ENCODE measurements at regions not wholly inside any gene's neighbourhood (a gene's known extent, or its start where the extent isn't known, plus 50 kb on each side); places are given as distances from the start of the nearest gene placed in this dataset.
"Not testable (repeated sequence)": the region's sequence is repeated elsewhere in the genome, so short reads cannot be mapped to it uniquely, and the experiment has no call there.

DNA sequence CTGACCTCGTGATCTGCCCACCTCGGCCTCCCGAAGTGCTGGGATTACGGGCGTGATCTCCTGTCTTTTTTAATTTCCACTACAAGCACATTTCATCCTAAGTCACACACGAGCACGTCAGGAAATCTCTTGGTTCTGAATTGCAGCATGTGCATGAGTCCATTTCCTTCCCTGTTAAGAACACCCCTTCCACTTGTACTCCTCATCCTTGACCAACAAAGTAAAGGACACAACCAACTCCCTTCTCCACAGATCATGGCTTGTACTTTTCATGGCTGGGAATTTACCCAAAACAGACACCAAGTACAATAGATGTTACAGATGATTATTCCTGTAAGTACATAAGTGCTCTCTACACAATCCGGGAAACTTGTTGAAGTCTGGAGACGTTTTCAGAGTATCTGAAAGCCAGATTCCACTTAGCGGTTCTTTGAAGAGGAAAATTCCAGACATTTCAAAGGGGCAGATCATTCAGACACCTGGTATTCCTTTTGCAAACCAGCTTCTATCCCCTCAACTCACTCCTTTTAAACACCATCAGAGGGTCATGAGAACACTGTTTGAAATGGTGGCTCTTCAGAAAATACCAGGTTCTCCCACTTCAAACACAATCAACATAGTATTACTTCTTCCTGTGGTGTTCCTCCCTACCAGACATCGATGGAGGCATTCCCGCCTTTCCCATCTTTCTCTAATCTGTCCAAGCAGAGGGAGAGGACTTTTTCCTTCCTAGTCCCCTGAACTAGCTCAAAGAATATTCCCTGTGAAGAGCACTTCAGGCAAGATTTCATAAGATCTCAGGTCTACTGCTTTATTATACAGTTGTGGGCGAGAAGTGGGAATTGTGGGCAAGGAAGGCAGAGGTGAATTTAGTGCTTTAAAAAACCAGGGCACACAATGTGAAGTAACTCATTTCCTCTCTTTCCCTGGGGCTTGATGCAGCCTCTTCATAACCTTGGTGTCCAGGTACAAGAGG is 80.1 kb upstream of the TSC22D2 start:
- no peak for DNase-seq

DNA sequence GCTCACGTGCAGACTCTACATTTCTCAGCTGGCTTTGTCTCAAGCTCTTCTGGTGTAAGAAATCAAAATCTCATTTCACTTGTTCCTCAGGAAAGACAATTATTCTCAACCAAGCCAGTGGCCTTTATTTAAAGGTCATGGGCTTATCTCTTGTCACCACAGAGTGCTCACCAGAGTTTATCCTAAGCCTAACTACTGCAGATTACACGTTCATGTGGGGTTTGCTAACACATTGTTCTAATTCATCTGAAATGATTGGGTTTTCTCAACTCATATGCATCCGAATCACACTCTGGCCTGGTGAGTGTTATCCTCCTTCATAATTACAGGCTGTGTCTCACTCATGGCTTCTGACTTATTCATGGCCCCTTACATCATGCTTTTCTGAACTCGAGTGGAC is 83.3 kb upstream of the TSC22D2 start:
- DNase-seq, result no peak

DNA sequence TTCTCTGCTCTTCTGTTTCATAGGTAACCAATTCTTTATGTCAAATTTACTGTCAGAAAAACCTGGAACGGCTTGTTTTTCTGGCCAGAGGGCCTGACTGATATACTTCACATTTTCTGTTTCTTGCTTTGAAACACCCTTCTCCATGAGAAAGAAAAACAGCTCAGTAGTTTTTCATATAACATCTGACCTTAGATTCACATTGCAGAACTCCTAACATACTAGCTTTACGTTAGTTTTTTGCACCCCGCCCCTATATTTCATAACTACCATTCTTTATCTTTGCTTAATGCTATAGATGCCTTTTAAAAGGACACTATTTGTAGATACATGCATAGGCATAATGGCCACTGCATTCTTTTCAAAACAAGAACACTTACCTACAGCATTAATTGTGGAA is 83.9 kb upstream of the TSC22D2 start:
- no peak for DNase-seq

DNA sequence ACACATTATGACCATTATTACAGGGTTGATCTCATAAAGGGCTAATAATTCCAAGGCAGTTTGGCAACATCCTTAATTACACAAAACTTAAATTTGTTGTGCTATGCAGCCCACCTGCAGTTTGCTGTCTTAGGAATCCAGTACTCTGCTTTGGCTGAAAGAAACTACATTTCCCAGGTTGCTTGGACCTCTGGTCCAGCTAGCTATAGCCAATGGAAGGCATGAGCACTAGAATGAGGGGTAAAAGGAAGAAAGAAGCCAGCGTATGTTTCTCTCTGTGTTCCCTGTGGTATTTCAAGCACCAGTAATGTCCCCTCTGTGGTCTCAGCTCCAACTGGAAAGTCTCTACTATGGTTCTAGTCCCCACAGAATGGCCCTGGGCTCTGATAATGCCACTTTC is 84.3 kb upstream of the TSC22D2 start:
- no peak for DNase-seq

DNA sequence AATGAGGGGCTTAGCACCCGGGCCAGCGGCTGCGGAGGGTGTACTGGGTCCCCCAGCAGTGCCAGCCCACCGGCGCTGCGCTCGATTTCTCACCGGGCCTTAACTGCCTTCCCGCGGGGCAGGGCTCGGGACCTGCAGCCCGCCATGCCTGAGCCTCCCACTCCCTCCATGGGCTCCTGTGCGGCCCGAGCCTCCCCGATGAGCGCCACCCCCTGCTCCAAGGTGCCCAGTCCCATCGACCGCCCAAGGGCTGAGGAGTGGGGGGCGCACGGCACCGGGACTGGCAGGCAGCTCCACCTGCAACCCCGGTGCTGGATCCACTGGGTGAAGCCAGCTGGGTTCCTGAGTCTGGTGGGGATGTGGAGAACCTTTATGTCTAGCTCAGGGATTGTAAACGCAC is 85.0 kb upstream of the TSC22D2 start:
- DNase-seq, result not testable (repeated sequence)

DNA sequence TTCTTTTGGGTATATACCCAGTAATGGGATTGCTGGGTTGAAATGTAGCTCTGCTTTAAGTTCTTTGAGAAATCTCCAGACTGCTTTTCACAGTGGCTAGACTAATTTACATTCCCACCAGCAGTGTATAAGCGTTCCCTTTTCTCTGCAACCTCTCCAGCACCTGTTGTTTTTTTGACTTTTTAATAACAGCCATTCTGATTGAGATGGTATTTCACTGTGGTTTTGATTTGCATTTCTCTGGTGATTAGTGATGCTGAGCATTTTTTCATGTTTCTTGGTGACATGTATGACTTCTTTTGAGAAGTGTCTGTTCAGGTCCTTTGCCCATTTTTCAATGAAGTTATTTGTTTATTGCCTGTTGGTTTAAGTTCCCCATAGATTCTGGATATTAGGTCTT is 87.1 kb upstream of the TSC22D2 start:
- not testable (repeated sequence) for DNase-seq

DNA sequence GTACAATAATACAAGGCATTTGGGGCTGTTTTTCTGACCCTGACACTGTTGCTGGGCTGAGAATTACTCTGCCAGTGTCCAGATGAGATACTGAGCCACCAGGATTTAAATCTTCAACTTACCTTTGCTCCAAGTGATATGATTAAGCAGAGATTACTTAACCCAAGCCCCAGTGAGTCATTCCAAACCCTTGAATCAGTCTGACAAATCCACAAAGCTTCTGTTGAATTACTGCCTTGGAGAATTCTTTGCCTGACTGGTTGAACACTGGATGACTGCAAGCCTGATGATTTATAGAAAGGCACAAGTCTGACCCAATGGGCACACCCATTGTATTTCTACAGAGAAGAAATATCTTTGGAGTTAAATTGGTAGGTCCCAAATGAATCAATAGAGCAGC is 88.2 kb upstream of the TSC22D2 start:
- no peak for DNase-seq

DNA sequence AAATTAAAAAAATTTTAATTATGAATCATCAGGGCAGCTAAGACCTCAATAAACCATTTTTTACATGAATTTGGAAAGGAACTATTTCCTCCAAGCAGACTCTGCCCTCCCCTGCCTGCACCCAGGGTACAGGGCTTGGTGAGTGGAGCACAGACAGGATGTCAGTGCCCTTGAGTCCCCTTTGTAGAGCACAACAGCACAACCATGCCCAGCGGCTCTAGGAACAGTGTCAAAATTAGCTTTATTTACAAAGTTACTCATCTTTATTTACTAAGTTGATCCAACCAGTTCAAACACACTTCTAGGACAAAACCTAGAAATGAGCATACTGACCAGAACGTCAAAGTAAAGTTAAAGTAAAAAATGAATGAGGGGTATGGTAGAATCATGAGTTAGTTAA is 90.6 kb upstream of the TSC22D2 start:
- no peak for DNase-seq

DNA sequence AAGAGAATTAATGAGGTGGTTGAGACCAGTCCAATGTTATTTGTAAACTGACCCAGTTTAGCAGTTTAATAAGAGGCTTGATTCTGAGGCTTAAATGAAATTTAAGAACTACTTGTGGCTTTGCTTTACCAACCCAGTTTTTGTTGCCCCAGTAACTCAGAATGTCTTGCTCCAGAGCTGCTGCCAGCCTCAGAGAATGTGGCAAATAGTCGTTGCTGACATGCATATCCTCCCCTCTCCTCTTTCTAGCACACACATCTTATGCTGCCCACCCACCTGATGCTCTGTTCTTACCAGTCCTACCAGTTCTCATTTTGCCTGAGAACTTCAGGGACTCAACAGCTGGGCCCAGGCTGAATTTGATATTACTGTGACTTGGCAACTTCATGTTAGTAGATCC is 92.4 kb upstream of the TSC22D2 start:
- no peak for DNase-seq

DNA sequence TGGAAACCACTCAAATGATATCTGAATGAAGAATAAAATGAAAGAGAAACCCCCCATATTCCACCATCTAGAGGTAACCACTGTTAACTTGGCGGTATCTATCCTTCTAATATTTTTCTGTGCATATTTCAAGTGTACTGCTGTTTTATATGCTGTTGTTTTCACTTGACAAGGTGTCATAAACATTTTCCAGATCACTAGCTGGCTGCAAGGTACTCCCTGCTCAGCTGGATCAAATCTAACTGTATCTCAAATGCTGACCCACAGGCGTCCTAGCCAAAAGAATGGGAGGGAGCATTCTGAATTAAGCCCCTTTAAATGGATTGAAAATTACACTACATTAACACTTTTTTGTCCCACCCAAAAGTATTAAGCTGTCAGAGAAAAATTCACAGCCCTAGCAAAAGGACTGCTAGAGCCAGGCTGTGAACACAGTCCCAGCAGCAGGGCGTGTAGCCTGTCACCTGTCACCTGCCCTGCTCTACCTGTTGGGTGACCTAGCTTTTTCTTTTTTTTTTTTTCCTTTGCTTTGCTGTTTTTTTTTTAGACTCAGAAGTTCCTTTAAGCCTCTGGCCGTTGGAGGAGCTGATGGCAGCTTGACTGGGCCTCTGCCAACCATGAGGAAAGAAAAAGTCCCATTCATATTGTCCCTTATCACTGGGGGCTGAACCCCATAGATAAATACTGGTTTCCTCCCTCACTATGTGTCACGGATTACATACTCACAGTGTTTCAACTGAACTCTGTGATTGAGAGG is 93.7 kb upstream of the TSC22D2 start:
- DNase-seq, result no peak

DNA sequence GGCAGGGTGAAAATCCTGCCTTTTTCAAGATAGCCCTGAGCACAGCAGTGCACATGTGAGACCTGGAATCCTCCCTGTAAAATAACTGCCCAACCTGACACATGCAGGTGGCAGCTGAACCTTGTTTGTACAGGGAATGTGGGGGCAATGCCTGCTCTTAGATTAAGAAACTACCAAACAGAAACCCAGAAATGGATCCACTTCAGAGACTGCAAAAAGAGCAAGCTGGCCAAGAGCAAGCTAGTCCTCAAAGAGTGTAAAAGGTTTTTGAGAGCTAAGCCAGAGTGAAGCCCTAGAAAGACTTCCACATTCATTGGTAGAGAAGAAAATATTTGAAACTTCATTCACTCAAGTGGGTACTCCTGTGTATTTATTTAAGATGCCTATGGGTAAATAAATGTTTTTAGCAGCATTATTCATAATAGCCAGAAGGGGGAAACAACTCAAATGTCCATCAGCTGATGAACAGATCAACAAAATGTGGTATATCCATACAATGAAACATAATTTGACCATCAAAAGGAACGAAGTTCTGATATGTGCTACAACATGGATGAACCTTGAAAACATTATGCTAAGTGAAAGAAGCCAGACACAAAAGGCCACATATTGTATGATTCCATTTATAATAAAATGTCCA is 96.0 kb upstream of the TSC22D2 start:
- DNase-seq, result no peak

DNA sequence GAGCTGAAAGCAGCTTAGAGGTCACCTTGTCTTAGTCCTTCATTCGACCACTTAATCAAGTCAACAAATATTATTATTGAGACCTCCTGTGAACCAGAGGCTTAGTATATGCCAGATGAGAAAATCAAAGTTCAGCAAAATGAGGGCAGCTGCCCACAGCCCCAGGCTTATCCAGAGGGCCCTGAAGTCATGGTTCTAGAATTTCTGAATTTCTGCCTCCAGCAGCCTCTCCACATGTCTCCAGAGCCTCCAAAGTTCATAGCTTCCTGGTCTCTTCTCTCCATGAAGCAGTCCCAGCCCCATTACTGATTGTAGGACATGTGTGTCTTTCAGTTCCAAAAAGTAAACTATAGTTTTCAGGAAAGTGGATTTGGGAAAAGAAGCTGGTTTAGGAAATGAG is 96.9 kb upstream of the TSC22D2 start:
- DNase-seq, result no peak

DNA sequence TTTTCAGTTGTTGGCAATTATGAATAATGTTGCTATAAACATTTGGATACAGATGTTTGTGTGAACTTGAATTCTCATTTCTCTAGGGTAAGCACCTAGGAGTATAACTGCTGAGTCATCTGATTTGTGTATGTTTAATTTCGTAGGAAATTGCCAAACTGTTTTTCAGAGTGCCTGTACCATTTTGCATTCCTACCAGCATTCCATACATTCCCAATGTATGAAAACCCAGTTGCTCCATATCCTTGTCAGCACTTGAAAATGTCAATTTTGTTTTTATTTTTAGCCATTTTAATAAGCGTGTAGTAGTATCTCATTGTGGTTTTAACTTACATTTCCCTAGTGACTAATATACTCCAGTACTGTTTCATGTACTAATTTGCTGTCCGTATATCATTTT is 98.5 kb upstream of the TSC22D2 start:
- DNase-seq, result no peak

DNA sequence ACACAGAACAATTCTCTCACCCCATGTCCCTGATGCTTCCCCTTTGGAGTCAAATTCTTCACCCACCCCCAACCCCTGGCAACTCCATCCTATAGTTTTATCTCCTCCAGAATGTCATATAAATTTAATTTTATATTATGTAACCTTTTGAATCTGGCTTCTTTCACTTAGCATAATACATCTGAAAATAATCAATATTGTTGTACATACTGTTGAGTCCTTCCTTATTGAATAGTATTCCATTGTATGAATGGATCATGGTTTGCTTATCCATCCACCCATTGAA is 98.9 kb upstream of the TSC22D2 start:
- no peak for DNase-seq

DNA sequence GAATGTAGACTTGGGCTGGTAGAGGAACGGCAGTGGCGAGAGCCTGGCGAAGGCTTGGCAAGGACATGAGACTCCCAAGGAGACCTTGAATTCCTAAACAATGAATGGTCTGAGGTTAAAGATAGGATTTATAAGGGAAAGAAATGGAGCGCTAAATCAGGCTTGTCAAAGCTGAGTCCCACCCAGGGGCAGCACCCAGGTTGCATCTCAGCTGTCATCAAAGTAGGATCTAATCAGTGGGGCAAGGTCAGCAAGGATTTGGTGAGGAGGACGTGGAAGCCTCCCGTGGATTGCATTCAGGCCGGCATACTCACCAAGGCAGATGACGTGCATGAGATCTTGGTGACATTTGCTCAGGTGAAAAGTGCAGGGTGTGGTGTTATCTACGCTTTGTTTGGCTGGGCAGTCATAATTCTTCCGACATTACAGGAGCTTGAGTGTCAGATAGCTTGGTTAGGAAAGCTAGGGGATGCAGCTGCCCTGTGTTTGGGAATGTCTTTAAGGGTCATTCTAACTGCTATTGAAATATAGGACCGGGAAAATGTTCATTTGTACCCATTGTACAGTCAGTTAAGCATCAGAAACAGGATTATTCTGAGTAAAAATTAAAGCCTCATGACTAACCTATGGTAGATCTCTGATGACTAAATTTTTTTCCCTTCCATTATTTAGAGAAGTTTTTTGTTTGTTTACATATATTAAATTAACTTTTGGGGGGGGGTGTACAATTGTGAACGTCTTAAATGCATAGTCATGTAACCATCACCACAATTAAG is 99.4 kb upstream of the TSC22D2 start:
- DNase-seq, result no peak

DNA sequence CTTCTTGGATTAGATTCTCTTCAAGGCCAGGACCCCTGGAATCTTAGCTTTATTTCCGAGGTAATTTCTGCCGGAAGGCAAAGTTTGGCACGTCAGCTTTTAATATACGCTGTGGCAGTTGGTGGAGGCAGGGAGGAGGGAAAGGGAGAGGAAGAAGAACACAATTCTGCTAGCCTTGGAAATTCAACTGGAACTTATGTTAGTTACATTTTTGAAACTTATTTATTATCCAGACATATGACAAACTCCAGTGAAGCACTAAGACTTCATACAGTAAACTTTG is 100.1 kb upstream of the TSC22D2 start:
- no peak for DNase-seq

DNA sequence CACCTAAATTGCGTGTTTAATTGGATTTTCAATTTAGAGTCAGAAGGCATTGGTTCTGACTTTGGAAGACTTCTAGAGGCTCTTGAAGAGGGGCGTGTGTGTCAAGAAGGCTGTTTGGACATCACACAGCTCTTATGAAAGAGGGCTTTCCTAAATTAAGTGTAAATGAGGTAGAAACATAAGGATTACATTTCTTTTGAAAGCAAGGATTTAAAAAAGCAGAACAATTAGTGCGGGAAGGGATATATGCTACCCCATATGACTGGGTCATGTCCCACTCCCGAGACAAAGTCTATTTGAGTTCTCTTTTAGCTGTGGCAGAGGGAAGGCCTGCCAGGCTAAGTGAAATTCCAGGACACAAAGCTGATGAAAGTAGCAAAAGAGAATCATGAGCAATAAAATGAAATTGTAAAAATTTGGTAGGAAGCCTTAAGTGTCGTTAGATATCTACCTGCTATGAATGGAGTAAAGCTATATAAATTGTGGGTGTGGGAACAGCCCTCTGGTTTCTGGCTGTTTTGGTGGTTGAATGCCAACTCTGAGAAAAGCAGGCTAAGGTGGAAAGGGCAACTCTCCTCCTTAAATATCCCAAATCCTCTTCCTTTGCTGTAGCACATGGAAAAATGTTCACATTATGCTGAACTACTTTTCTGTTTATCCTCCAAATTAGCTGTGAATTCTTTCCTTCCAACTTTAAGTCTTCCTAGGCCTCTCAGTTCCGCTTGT is 100.6 kb upstream of the TSC22D2 start:
- DNase-seq, result no peak

DNA sequence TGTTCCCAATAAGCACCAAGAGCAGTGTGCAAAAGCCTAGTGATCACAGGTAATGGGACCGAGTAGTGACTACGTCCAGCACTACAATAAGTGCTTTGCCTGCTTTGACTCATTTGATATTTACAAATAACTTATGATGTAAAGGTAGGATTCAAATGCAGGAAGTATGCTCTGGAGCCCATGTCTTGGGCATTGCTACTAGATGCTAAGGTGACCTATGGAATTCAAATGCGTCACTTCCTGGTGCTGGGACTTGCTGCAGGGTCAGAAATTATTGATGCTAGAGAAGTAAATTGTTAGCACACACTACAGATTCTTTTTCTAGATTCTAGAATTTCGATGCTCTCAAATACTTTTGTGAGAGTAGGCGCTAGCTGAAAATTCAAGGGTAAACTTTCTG is 101.2 kb upstream of the TSC22D2 start:
- no peak for DNase-seq

DNA sequence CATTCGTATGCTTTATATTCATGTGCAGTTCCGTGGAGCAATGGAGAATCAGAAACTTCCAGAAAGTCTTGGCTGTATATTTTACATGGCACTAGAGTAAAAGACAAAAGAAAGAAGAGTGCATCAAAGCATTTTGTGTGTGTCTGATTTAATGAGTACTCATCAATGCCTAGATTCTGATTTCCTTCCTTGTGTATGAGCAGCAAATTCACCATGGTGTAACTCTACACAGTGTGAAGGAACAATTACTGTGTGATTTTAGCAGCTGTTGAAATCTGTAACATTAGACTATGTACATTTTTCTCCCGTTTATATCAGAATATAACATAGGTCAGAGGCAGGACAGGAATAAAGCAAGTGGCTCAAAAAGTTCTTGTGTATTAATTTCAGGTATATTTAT is 102.0 kb upstream of the TSC22D2 start:
- DNase-seq, result no peak

DNA sequence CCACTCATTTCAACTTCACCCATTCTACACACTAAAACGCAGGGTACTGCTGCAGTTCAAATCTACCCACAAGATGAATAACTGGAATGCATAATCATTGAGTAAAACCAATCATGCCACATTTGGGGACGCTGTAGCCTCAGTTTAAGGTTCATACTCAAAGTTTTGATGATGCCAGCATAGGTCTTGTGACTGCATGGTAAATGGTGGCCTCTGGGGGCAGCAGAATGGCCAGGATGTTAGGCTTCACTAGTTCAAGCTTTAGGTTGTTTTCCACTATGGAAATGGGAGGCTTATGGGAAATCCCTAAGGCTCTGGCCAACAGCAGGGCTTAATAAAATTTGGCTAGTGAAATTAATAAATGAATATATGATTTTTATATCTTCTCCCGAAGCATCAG is 104.3 kb upstream of the TSC22D2 start:
- DNase-seq, result no peak

DNA sequence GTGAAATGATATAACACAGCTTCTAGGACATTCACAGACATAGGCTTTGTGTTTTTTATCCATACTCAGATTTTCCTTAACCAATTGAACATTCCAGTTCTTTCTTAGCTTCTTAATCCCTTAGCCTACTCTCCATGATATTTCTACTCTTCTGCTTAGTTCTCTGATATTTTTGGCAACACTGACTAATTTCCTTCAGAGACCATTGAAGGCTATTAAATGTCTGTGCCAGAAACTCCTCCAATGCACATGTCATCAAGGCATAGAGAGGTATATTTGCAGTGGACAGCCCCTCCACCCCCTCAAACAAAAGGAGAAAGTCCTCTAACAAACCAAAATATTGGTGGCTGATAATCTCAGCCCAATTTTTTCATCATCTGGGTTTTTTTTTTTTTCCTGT is 105.9 kb upstream of the TSC22D2 start:
- no peak for DNase-seq

DNA sequence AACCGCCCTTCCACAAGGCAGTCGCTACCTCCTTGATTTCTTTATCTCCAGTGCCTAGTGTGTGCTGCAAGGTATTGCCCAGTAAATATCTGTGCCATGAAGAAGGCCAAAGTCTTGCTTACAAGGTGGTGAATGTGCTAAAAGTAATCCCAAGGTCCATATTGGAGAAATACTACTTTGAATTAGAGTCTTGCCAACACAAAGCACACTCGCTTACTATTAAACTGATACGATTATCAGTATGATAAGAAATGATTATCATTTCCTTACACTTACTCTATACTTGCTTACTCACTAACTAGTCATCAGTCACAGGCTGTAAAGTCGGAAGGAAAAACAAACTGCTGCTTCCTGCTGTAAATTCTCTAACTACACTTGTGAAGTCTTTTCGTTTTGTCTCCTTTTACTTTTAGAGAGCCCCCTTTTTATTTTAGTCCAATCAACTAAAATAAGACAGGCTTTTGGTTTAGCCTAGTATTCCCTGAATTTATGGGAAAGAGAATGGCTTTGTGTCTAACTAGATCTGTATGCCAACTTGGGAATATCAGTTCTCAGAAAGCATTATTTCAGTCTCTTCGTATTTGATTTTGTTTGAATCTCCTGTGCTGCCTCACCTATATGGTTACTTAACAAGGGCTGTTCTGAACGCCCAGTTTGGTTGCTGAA is 107.1 kb upstream of the TSC22D2 start:
- no peak for DNase-seq

Measured in NCI-H1436 (cell line).